ENCODE measurements at regions not wholly inside any gene's neighbourhood (a gene's known extent, or its start where the extent isn't known, plus 50 kb on each side); places are given as distances from the start of the nearest gene placed in this dataset.

GRCh38 chr15:94924057-94924456, 692.7 kb downstream of the MCTP2 start:
- no peak for DNase-seq

- no peak for DNase-seq
Observed at GRCh38 chr15:94924971-94925598, 693.7 kb downstream of the MCTP2 start.

- DNase-seq, result no peak
Observed at GRCh38 chr15:94925680-94926079, 694.3 kb downstream of the MCTP2 start.

GRCh38 chr15:94927003-94927402, 695.6 kb downstream of the MCTP2 start:
- DNase-seq, result no peak

- no peak for DNase-seq
Observed at GRCh38 chr15:94929282-94929681, 697.9 kb downstream of the MCTP2 start.

- DNase-seq, result no peak
Observed at GRCh38 chr15:94930441-94930840, 699.1 kb downstream of the MCTP2 start.

- DNase-seq, result no peak
Observed at GRCh38 chr15:94930960-94931359, 699.6 kb downstream of the MCTP2 start.

GRCh38 chr15:94934440-94934839, 703.1 kb downstream of the MCTP2 start:
- no peak for DNase-seq

- DNase-seq, result no peak
Observed at GRCh38 chr15:94937242-94937641, 705.9 kb downstream of the MCTP2 start.

- DNase-seq, result no peak
Observed at GRCh38 chr15:94943888-94944287, 712.5 kb downstream of the MCTP2 start.

GRCh38 chr15:94951538-94951937, 720.2 kb downstream of the MCTP2 start:
- no peak for DNase-seq

GRCh38 chr15:94963953-94964352, 732.6 kb downstream of the MCTP2 start:
- DNase-seq, result no peak

- DNase-seq, result no peak
Observed at GRCh38 chr15:94965593-94965992, 734.2 kb downstream of the MCTP2 start.

GRCh38 chr15:94968133-94968532, 736.8 kb downstream of the MCTP2 start:
- no peak for DNase-seq

- DNase-seq, result no peak
Observed at GRCh38 chr15:94970096-94970495, 738.7 kb downstream of the MCTP2 start.

GRCh38 chr15:94970802-94971201, 739.4 kb downstream of the MCTP2 start:
- no peak for DNase-seq

GRCh38 chr15:94972314-94972713, 741.0 kb downstream of the MCTP2 start:
- DNase-seq, result no peak

- DNase-seq, result no peak
Observed at GRCh38 chr15:94987085-94987484, 755.7 kb downstream of the MCTP2 start.

GRCh38 chr15:94991718-94992117, 760.4 kb downstream of the MCTP2 start:
- no peak for DNase-seq

- no peak for DNase-seq
Observed at GRCh38 chr15:95009635-95010034, 778.3 kb downstream of the MCTP2 start.

GRCh38 chr15:95013381-95013780, 782.0 kb downstream of the MCTP2 start:
- no peak for DNase-seq

- peak; percentile 10 for DNase-seq
Observed at GRCh38 chr15:95016511-95017229, 785.3 kb downstream of the MCTP2 start.

- no peak for DNase-seq
Observed at GRCh38 chr15:95017666-95018328, 786.4 kb downstream of the MCTP2 start.
